LNCaP clone FGC (cell line): ENCODE measurements at regions not wholly inside any gene's neighbourhood (a gene's known extent, or its start where the extent isn't known, plus 50 kb on each side); places are given as distances from the start of the nearest gene placed in this dataset.

ENCODE experiments used
- DNase-seq: peaks from one replicate; pipeline ENCODE4 v3.0.0-alpha.2; 2011; ENCODE audit warnings: low read depth
- H3K4me3 ChIP-seq: 2 replicates; pipeline ENCODE4 v1.5.1; 2011; ENCODE audit warnings: mild to moderate bottlenecking, low read depth, low read length, control low read depth
- CTCF ChIP-seq: IDR thresholded peaks from 2 replicates; pipeline ENCODE4 v1.5.1; 2012; ENCODE audit warnings: mild to moderate bottlenecking; ENCODE audit not compliant: control insufficient read depth, insufficient read depth; ENCODE audit errors: extremely low read depth

DNA sequence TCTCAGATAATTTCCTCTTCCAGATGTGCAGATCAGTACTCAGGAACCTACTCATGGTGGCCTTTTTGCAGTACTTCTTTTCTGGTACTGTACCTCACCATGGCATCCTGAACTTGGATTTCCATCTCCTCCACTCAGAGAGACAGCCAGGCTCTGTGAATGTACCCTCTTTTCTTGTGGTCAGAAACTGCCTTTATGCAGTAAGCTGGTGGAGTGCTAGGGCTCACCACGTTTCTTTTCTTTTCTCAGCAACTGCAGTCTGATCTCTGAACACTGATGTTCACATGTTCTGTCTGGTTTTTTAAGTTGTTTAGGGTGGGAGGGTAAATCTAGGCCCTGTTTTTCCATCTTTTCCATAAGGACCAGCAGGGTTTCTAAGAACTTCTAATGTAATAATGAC, 99.8 kb upstream of the NRXN3 start:
- TF ChIP-seq CTCF, result no peak
- no peak for DNase-seq
- no peak overlapping the region for H3K4me3 ChIP-seq

DNA sequence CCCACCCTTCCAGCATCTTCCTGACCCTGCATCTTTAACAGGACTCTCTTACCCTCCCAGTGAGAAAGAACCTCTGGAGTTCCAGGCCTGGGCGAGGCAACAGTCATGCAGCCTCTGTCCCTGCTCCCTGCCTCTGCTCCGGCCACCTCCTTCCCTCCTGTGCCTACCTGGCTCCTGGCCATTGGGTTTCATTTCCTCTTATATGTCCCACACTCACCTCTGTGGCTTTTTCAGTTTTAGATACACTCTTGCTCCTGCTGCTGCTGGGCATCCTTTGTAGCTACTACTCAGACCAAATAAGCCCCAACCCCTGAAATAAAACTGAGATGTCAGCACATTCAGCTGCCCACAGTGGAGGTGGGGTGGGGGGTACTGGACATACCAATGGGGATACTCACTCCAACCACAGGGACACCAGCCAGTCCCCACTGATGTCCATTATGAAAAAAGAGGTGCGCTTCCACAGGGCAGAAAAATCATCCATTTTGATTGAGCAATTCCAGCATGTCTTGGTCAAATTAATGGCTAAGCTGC, 99.1 kb upstream of the NRXN3 start:
- no peak for TF ChIP-seq CTCF
- no peak overlapping the region for H3K4me3 ChIP-seq
- DNase-seq, result no peak

DNA sequence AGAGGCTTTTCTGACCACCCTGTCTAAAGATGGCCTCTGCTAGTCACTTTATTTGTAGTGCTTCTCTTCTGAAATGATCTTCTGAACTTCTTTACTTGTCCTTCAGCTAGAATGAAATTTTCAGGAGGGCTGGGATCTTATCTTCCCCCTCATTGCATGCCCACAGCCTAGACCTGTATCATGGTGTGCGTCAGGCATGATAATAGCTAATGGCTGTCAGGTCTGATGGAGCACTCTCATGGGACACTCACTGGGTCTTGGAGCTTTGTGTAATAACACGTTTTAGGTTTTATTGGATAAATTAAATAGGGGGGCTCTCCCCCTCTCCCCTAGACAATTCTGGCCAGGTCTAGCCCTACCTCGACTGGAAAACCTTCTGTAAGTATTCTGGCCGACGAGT, 97.1 kb upstream of the NRXN3 start:
- DNase-seq, result no peak
- no peak for TF ChIP-seq CTCF
- H3K4me3 ChIP-seq, result no peak overlapping the region

- TF ChIP-seq CTCF, result no peak
- no peak for DNase-seq
- H3K4me3 ChIP-seq, result no peak overlapping the region
These were observed 95.6 kb upstream of the NRXN3 start for GRCh38 chr14:78074561-78074960.

GRCh38 chr14:78075033-78075432, 95.1 kb upstream of the NRXN3 start:
- no peak for TF ChIP-seq CTCF
- H3K4me3 ChIP-seq, result no peak overlapping the region
- DNase-seq, result no peak

DNA sequence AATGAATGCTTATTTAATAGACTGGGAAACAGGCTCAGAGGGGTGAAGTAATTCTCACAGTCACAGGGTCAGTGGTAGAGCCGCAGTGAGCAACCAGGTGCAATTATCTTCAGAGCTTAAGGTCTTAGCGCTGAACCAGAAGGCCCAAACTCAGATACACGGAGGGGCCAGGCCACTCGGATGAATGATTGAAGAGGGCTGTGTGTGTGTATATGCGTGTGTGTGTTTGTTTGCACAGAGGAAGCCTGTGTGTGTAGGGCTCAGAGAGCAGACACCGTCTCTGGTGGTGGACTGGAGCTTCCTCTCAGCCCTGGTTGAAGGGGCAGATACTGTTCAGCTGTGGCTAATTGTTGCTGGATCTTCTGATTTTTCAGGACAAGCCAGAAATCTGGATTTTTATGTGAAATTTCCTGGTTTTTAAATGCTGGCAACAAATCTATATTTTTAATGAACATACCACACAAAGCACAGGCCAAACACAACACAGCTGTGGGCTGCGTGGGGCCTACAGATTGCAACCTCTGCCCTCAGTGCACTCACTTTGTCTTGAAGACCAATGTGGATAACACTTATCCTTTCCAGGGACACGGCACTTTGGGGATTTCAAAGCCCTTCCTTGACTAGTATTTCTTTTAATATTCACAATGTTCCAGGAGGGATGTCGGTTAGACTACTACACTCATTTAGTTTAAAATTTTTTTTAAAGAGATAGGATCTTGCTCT, 94.5 kb upstream of the NRXN3 start:
- no peak for DNase-seq
- TF ChIP-seq CTCF, result no peak

GRCh38 chr14:78081245-78081644, 88.9 kb upstream of the NRXN3 start:
- TF ChIP-seq CTCF, result no peak
- DNase-seq, result no peak
- H3K4me3 ChIP-seq, result no peak overlapping the region

More for the DNA sequence above, 94.5 kb upstream of the NRXN3 start:
- H3K4me3 ChIP-seq, result no peak overlapping the region
